Subcutaneous abdominal adipose tissue (tissue), 5 donors: ENCODE measurements at regions not wholly inside any gene's neighbourhood (a gene's known extent, or its start where the extent isn't known, plus 50 kb on each side); places are given as distances from the start of the nearest gene placed in this dataset.

Source experiments
- H3K27ac ChIP-seq: one replicate; pipeline ENCODE4 v1.7.0; 2013; ENCODE audit warnings: low read depth, mild to moderate bottlenecking, inconsistent platforms, low read length, moderate library complexity
- H3K27me3 ChIP-seq, 5 donors: one replicate each; pipeline ENCODE4 v1.7.0; 2013; ENCODE audit warnings: low read length in 5 of 5, inconsistent platforms in 1 of 5; ENCODE audit not compliant: control insufficient read depth in 5 of 5, insufficient read depth in 4 of 5
- H3K36me3 ChIP-seq, 5 donors: one replicate each; pipeline ENCODE4 v1.7.0; 2013; ENCODE audit warnings: low read length in 5 of 5; ENCODE audit not compliant: control insufficient read depth in 5 of 5, insufficient read depth in 5 of 5
- H3K4me1 ChIP-seq, 5 donors: one replicate each; pipeline ENCODE4 v1.7.0; 2013; ENCODE audit warnings: low read length in 5 of 5, mild to moderate bottlenecking in 3 of 5, moderate library complexity in 1 of 5; ENCODE audit not compliant: control insufficient read depth in 5 of 5, insufficient read depth in 5 of 5
- H3K4me3 ChIP-seq, 5 donors: one replicate each; pipeline ENCODE4 v1.7.0; 2013; ENCODE audit warnings: low read length in 5 of 5, low read depth in 1 of 5
- H3K9ac ChIP-seq, 5 donors: one replicate each; pipeline ENCODE4 v1.7.0; 2013; ENCODE audit warnings: low read length in 5 of 5, mild to moderate bottlenecking in 4 of 5, moderate library complexity in 3 of 5
- H3K9me3 ChIP-seq, 5 donors: one replicate each; pipeline ENCODE4 v1.7.0; 2013; ENCODE audit warnings: low read length in 5 of 5; ENCODE audit not compliant: control insufficient read depth in 5 of 5
- donor health status: healthy.
- donor health status: healthy.
- donor health status: healthy.
- donor health status: healthy.
- donor health status: healthy.

GRCh38 chr11:97279341-97279740, 889.5 kb downstream of the JRKL start:
- peaks cover 0 to 12% (median 5%) of the 10 kb centered on the region in 5 donors for H3K9me3 ChIP-seq
- no peaks in the 10 kb centered on the region for H3K36me3 ChIP-seq
- no peak overlapping the region for H3K4me3 ChIP-seq
- H3K4me1 ChIP-seq = no peaks in the 10 kb centered on the region
- H3K27me3 ChIP-seq = no peaks in the 10 kb centered on the region
- no peak overlapping the region for H3K27ac ChIP-seq
- no peak overlapping the region for H3K9ac ChIP-seq

GRCh38 chr11:97280347-97280746, 890.5 kb downstream of the JRKL start:
- H3K9me3 ChIP-seq = peaks cover 0 to 9% (median 0%) of the 10 kb centered on the region in 5 donors
- H3K4me1 ChIP-seq = no peaks in the 10 kb centered on the region
- H3K4me3 ChIP-seq = no peak overlapping the region
- H3K9ac ChIP-seq = no peak overlapping the region
- H3K27me3 ChIP-seq = no peaks in the 10 kb centered on the region
- H3K27ac ChIP-seq = no peak overlapping the region
- no peaks in the 10 kb centered on the region for H3K36me3 ChIP-seq

GRCh38 chr11:97289823-97290222, 900.0 kb downstream of the JRKL start:
- Histone ChIP-seq H3K36me3 (no peaks in the 10 kb centered on the region), H3K9ac (no peak overlapping the region), H3K27ac (no peak overlapping the region), H3K9me3 (peaks cover 0 to 12% (median 3%) of the 10 kb centered on the region in 5 donors), H3K27me3 (no peaks in the 10 kb centered on the region), H3K4me3 (no peak overlapping the region), H3K4me1 (no peaks in the 10 kb centered on the region)

- no peak overlapping the region for H3K4me3 ChIP-seq
- H3K36me3 ChIP-seq = no peaks in the 10 kb centered on the region
- H3K9me3 ChIP-seq = peaks cover 0 to 12% (median 3%) of the 10 kb centered on the region in 5 donors
- H3K4me1 ChIP-seq = no peaks in the 10 kb centered on the region
- no peak overlapping the region for H3K27ac ChIP-seq
- H3K27me3 ChIP-seq = no peaks in the 10 kb centered on the region
- H3K9ac ChIP-seq = no peak overlapping the region
These were observed 900.7 kb downstream of the JRKL start for GRCh38 chr11:97290464-97291041.

GRCh38 chr11:97296301-97296700, 906.5 kb downstream of the JRKL start:
- H3K9me3 ChIP-seq = peaks cover 0 to 4% (median 0%) of the 10 kb centered on the region in 5 donors
- no peaks in the 10 kb centered on the region for H3K36me3 ChIP-seq
- no peak overlapping the region for H3K27ac ChIP-seq
- H3K9ac ChIP-seq = no peak overlapping the region
- no peaks in the 10 kb centered on the region for H3K27me3 ChIP-seq
- no peak overlapping the region for H3K4me3 ChIP-seq
- H3K4me1 ChIP-seq = no peaks in the 10 kb centered on the region

GRCh38 chr11:97309291-97309690, 919.5 kb downstream of the JRKL start:
- H3K4me1 ChIP-seq = no peaks in the 10 kb centered on the region
- no peaks in the 10 kb centered on the region for H3K9me3 ChIP-seq
- H3K27me3 ChIP-seq = no peaks in the 10 kb centered on the region
- no peaks in the 10 kb centered on the region for H3K36me3 ChIP-seq
- no peak overlapping the region for H3K27ac ChIP-seq
- H3K4me3 ChIP-seq = no peak overlapping the region
- no peak overlapping the region for H3K9ac ChIP-seq

- no peaks in the 10 kb centered on the region for H3K4me1 ChIP-seq
- H3K36me3 ChIP-seq = no peaks in the 10 kb centered on the region
- H3K9me3 ChIP-seq = peaks cover 0 to 7% (median 5%) of the 10 kb centered on the region in 5 donors
- no peak overlapping the region for H3K9ac ChIP-seq
- H3K4me3 ChIP-seq = no peak overlapping the region
- no peak overlapping the region for H3K27ac ChIP-seq
- no peaks in the 10 kb centered on the region for H3K27me3 ChIP-seq
These were observed 935.9 kb downstream of the JRKL start for GRCh38 chr11:97325693-97326092.

GRCh38 chr11:97332271-97332670, 942.5 kb downstream of the JRKL start:
- Histone ChIP-seq H3K27me3 (no peaks in the 10 kb centered on the region), H3K4me3 (no peak overlapping the region), H3K9me3 (peaks cover 0 to 3% (median 0%) of the 10 kb centered on the region in 5 donors), H3K9ac (no peak overlapping the region), H3K27ac (no peak overlapping the region), H3K4me1 (no peaks in the 10 kb centered on the region), H3K36me3 (no peaks in the 10 kb centered on the region)

- no peaks in the 10 kb centered on the region for H3K4me1 ChIP-seq
- no peak overlapping the region for H3K27ac ChIP-seq
These were observed 946.3 kb downstream of the JRKL start for GRCh38 chr11:97336064-97336463.

GRCh38 chr11:97345032-97345431, 955.2 kb downstream of the JRKL start:
- Histone ChIP-seq H3K36me3 (no peaks in the 10 kb centered on the region), H3K4me1 (no peaks in the 10 kb centered on the region), H3K27me3 (no peaks in the 10 kb centered on the region), H3K9ac (no peak overlapping the region), H3K27ac (no peak overlapping the region), H3K9me3 (peaks cover 0 to 6% (median 3%) of the 10 kb centered on the region in 5 donors), H3K4me3 (no peak overlapping the region)

More at GRCh38 chr11:97336064-97336463, 946.3 kb downstream of the JRKL start:
- no peaks in the 10 kb centered on the region for H3K27me3 ChIP-seq
- no peak overlapping the region for H3K9ac ChIP-seq
- no peaks in the 10 kb centered on the region for H3K9me3 ChIP-seq
- H3K4me3 ChIP-seq = no peak overlapping the region
- no peaks in the 10 kb centered on the region for H3K36me3 ChIP-seq
